SK-N-SH treated with all-trans-retinoic acid at 6 μM for 48 hours (cell line): ENCODE measurements at regions not wholly inside any gene's neighbourhood (a gene's known extent, or its start where the extent isn't known, plus 50 kb on each side); places are given as distances from the start of the nearest gene placed in this dataset.

Source experiments
- ARNTL ChIP-seq: fragments of 450-650 bp; formaldehyde crosslinking; IDR thresholded peaks from 2 replicates; pipeline ENCODE4 v1.5.0; 2020; ENCODE audit warnings: low read depth, mild to moderate bottlenecking, moderate library complexity, borderline replicate concordance
- GLIS3 ChIP-seq: fragments of 250-450 bp; sonication (Bioruptor Pico); IDR thresholded peaks from 2 replicates; pipeline ENCODE4 v1.5.0; 2020; ENCODE audit warnings: mild to moderate bottlenecking, moderate library complexity
- PPARA ChIP-seq: fragments of 250-450 bp; sonication (Bioruptor Pico); IDR thresholded peaks from 2 replicates; pipeline ENCODE4 v1.5.0; 2020; ENCODE audit warnings: mild to moderate bottlenecking, borderline replicate concordance
- RARB ChIP-seq: fragments of 250-450 bp; sonication (Bioruptor Pico); IDR thresholded peaks from 2 replicates; pipeline ENCODE4 v1.8.0; 2021; ENCODE audit warnings: mild to moderate bottlenecking, moderate library complexity
- SNAI2 ChIP-seq: fragments of 250-450 bp; sonication (Bioruptor Pico); IDR thresholded peaks from 2 replicates; pipeline ENCODE4 v1.5.0; 2020; ENCODE audit warnings: mild to moderate bottlenecking, moderate library complexity
- TOX ChIP-seq: fragments of 250-450 bp; sonication (Bioruptor Pico); IDR thresholded peaks from 2 replicates; pipeline ENCODE4 v1.8.0; 2021; ENCODE audit warnings: mild to moderate bottlenecking, moderate library complexity, borderline replicate concordance
- ZFP3 ChIP-seq: fragments of 250-450 bp; sonication (Bioruptor Pico); IDR thresholded peaks from 2 replicates; pipeline ENCODE4 v1.5.0; 2020; ENCODE audit warnings: mild to moderate bottlenecking, moderate library complexity
- ZFP30 ChIP-seq: fragments of 450-650 bp; formaldehyde crosslinking; IDR thresholded peaks from 2 replicates; pipeline ENCODE4 v1.5.0; 2022; ENCODE audit warnings: mild to moderate bottlenecking, moderate library complexity
- ZNF70 ChIP-seq: fragments of 450-650 bp; formaldehyde crosslinking; IDR thresholded peaks from 2 replicates; pipeline ENCODE4 v1.5.0; 2020; ENCODE audit warnings: mild to moderate bottlenecking, moderate library complexity
- TF ChIP-seq, protein P1 (sequence below): fragments of 250-450 bp; sonication (Bioruptor Pico); IDR thresholded peaks from 2 replicates; pipeline ENCODE4 v1.5.1; 2021; ENCODE audit warnings: mild to moderate bottlenecking, moderate library complexity

DNA sequence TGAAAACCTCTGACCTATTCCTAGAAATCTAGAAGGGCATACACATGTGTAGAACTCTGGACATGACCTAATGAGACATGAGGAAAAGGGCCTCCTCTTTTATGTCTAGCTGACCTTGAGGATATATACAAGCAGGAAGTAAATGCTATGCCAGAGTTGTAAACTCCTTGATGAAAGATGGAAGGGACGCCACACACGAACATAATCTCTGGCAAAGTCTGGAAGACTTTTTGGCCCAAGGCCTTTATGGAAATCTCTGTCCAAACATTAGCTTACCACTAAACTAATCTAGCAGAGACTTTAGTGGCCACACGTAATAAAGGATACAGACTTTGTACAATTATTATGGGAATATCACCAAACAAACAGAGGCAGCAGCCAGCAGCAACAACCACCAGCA is 138.1 kb upstream of the THSD7A start:
- TF ChIP-seq SNAI2 (CRISPR knock-in tag) (no peak), TOX (no peak), PPARA (CRISPR knock-in tag) (no peak), ZNF70 (CRISPR knock-in tag) (no peak), RARB (CRISPR knock-in tag) (no peak), ARNTL (CRISPR knock-in tag) (no peak), GLIS3 (no peak), ZFP30 (no peak), ZFP3 (CRISPR knock-in tag) (no peak)
- TF ChIP-seq, protein P1, sequence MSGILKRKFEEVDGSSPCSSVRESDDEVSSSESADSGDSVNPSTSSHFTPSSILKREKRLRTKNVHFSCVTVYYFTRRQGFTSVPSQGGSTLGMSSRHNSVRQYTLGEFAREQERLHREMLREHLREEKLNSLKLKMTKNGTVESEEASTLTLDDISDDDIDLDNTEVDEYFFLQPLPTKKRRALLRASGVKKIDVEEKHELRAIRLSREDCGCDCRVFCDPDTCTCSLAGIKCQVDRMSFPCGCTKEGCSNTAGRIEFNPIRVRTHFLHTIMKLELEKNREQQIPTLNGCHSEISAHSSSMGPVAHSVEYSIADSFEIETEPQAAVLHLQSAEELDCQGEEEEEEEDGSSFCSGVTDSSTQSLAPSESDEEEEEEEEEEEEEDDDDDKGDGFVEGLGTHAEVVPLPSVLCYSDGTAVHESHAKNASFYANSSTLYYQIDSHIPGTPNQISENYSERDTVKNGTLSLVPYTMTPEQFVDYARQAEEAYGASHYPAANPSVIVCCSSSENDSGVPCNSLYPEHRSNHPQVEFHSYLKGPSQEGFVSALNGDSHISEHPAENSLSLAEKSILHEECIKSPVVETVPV (CRISPR knock-in tag), result no peak
